ENCODE measurements at regions not wholly inside any gene's neighbourhood (a gene's known extent, or its start where the extent isn't known, plus 50 kb on each side); places are given as distances from the start of the nearest gene placed in this dataset.

GRCh38 chr13:65762012-65762411, 1468.1 kb downstream of the PCDH9 start:
- TF ChIP-seq, protein P1, sequence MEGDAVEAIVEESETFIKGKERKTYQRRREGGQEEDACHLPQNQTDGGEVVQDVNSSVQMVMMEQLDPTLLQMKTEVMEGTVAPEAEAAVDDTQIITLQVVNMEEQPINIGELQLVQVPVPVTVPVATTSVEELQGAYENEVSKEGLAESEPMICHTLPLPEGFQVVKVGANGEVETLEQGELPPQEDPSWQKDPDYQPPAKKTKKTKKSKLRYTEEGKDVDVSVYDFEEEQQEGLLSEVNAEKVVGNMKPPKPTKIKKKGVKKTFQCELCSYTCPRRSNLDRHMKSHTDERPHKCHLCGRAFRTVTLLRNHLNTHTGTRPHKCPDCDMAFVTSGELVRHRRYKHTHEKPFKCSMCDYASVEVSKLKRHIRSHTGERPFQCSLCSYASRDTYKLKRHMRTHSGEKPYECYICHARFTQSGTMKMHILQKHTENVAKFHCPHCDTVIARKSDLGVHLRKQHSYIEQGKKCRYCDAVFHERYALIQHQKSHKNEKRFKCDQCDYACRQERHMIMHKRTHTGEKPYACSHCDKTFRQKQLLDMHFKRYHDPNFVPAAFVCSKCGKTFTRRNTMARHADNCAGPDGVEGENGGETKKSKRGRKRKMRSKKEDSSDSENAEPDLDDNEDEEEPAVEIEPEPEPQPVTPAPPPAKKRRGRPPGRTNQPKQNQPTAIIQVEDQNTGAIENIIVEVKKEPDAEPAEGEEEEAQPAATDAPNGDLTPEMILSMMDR (IDR thresholded peaks at IDR 0.05; ENCODE audit: low read depth, low read length), result no peak
- H3K9me3 ChIP-seq (ENCODE audit: control insufficient read depth, insufficient read depth, low read length), result peaks cover 4% of the 10 kb centered on the region; the same call in 1 of the 2 replicates
- POLR2A ChIA-PET, result no interaction called here
- DNase-seq (ENCODE audit: low read depth, low spot score), result no peak
- H3K27me3 ChIP-seq (ENCODE audit: control insufficient read depth, insufficient read depth, low read length), result no peaks in the 10 kb centered on the region
- CTCF ChIA-PET, result no interaction called here
- H3K4me3 ChIP-seq (ENCODE audit: low read depth, low read length), result no peak overlapping the region
- no peak overlapping the region for H3K27ac ChIP-seq (ENCODE audit: low read depth, low read length)

- CTCF ChIA-PET, result no interaction called here
Measured at GRCh38 chr13:65756071-65756671, 1474.0 kb downstream of the PCDH9 start.

GRCh38 chr13:65748227-65748626, 1481.9 kb downstream of the PCDH9 start:
- Histone ChIP-seq H3K27ac (ENCODE audit: low read depth, low read length) (no peak overlapping the region), H3K4me3 (ENCODE audit: low read depth, low read length) (no peak overlapping the region), H3K27me3 (ENCODE audit: control insufficient read depth, insufficient read depth, low read length) (no peaks in the 10 kb centered on the region), H3K9me3 (ENCODE audit: control insufficient read depth, insufficient read depth, low read length) (peaks cover 3% of the 10 kb centered on the region; the same call in 1 of the 2 replicates)
- ChIA-PET POLR2A (no interaction called here), CTCF (no interaction called here)
- no peak for DNase-seq (ENCODE audit: low read depth, low spot score)
- TF ChIP-seq, protein P1 (IDR thresholded peaks at IDR 0.05; ENCODE audit: low read depth, low read length), result no peak

More at GRCh38 chr13:65756071-65756671, 1474.0 kb downstream of the PCDH9 start:
- Histone ChIP-seq H3K27ac (ENCODE audit: low read depth, low read length) (no peak overlapping the region), H3K4me3 (ENCODE audit: low read depth, low read length) (no peak overlapping the region), H3K27me3 (ENCODE audit: control insufficient read depth, insufficient read depth, low read length) (no peaks in the 10 kb centered on the region), H3K9me3 (ENCODE audit: control insufficient read depth, insufficient read depth, low read length) (peaks cover 7% of the 10 kb centered on the region)
- POLR2A ChIA-PET, result no interaction called here
- no peak for DNase-seq (ENCODE audit: low read depth, low spot score)
- TF ChIP-seq, protein P1 (IDR thresholded peaks at IDR 0.05; ENCODE audit: low read depth, low read length), result no peak

GRCh38 chr13:65746406-65746921, 1483.7 kb downstream of the PCDH9 start:
- Histone ChIP-seq H3K4me3 (ENCODE audit: low read depth, low read length) (no peak overlapping the region), H3K27me3 (ENCODE audit: control insufficient read depth, insufficient read depth, low read length) (no peaks in the 10 kb centered on the region), H3K9me3 (ENCODE audit: control insufficient read depth, insufficient read depth, low read length) (peaks cover 3% of the 10 kb centered on the region; the same call in 1 of the 2 replicates), H3K27ac (ENCODE audit: low read depth, low read length) (no peak overlapping the region)
- TF ChIP-seq, protein P1 (IDR thresholded peaks at IDR 0.05; ENCODE audit: low read depth, low read length), result no peak
- ChIA-PET POLR2A (interaction anchor here (0.7 kb wide), 1 partner anchor 1384 kb away, joined by 4 read pairs; no protein-coding TSS in a partner anchor), CTCF (no interaction called here)
- no peak for DNase-seq (ENCODE audit: low read depth, low spot score)

- TF ChIP-seq, protein P1 (IDR thresholded peaks at IDR 0.05; ENCODE audit: low read depth, low read length), result no peak
- Histone ChIP-seq H3K27ac (ENCODE audit: low read depth, low read length) (no peak overlapping the region), H3K4me3 (ENCODE audit: low read depth, low read length) (no peak overlapping the region), H3K27me3 (ENCODE audit: control insufficient read depth, insufficient read depth, low read length) (no peaks in the 10 kb centered on the region), H3K9me3 (ENCODE audit: control insufficient read depth, insufficient read depth, low read length) (peaks cover 3% of the 10 kb centered on the region; the same call in 1 of the 2 replicates)
- POLR2A ChIA-PET, result no interaction called here
- CTCF ChIA-PET, result no interaction called here
- peak; percentile 26 for DNase-seq (ENCODE audit: low read depth, low spot score)
Measured at GRCh38 chr13:65744836-65745235, 1485.3 kb downstream of the PCDH9 start.

All from AG04450 (cell line).